H1 (cell line): ENCODE measurements at regions not wholly inside any gene's neighbourhood (a gene's known extent, or its start where the extent isn't known, plus 50 kb on each side); places are given as distances from the start of the nearest gene placed in this dataset.

Experiments
- CTCF ChIA-PET: fragments of 300-600 bp; sonication (Branson Sonifier 250); formaldehyde crosslinking; loops from one replicate; lab custom pipeline; 2021; ENCODE audit not compliant: partially characterized antibody; lab: Charles Lee
- POLR2A ChIA-PET: fragments of 300-600 bp; sonication (Branson Sonifier 250); formaldehyde crosslinking; loops from one replicate; lab custom pipeline; 2021; ENCODE audit warnings: inconsistent platforms; ENCODE audit not compliant: partially characterized antibody; lab: Charles Lee
- DNase-seq, 2 experiments: peaks; one replicate each; pipeline versions ENCODE4 v3.0.0 to v3.0.0-alpha.2; 2010 to 2022; ENCODE audit warnings: low spot score in 2 of 2, low read depth in 1 of 2, mixed read lengths in 1 of 2
- FAIRE-seq: peaks from 2 replicates; lab custom pipeline; 2011; peaks lifted over from hg19 to GRCh38; lab: Jason Lieb, UNC
- H2AFZ ChIP-seq: 2 replicates; pipeline ENCODE4 v1.8.1; 2012; ENCODE audit warnings: low read length, inconsistent platforms
- H2AK5ac ChIP-seq: 2 replicates; pipeline ENCODE4 v1.6.1; 2013; ENCODE audit warnings: low read depth, low read length
- H2BK120ac ChIP-seq: replicated peaks from 2 replicates; pipeline ENCODE3; 2013; ENCODE audit warnings: low read depth, low read length, inconsistent platforms
- H2BK12ac ChIP-seq: 2 replicates; pipeline ENCODE4 v1.6.1; 2013; ENCODE audit warnings: low read depth, low read length
- H2BK15ac ChIP-seq: 2 replicates; pipeline ENCODE4 v1.6.1; 2013; ENCODE audit warnings: low read length
- H2BK20ac ChIP-seq: 2 replicates; pipeline ENCODE4 v1.6.1; 2013; ENCODE audit warnings: low read length
- H2BK5ac ChIP-seq: 2 replicates; pipeline ENCODE4 v1.6.1; 2013; ENCODE audit warnings: low read depth, low read length
- H3K14ac ChIP-seq: 2 replicates; pipeline ENCODE4 v1.6.1; 2013; ENCODE audit warnings: inconsistent platforms; ENCODE audit not compliant: insufficient read length
- H3K18ac ChIP-seq: 2 replicates; pipeline ENCODE4 v1.6.1; 2013; ENCODE audit warnings: low read length; ENCODE audit errors: extremely low read depth
- H3K23ac ChIP-seq: 2 replicates; pipeline ENCODE4 v1.6.1; 2013; ENCODE audit warnings: inconsistent platforms; ENCODE audit not compliant: insufficient read length
- H3K23me2 ChIP-seq: 2 replicates; pipeline ENCODE4 v1.6.1; 2013; ENCODE audit warnings: low read depth, low read length
- H3K27ac ChIP-seq: 2 replicates; pipeline ENCODE4 v1.6.1; 2011; ENCODE audit warnings: low read depth, low read length, inconsistent platforms
- H3K27me3 ChIP-seq, 4 experiments: replicated peaks in 1 of 4; 1 replicate in 1 of 4; 2 replicates in 3 of 4; pipeline versions ENCODE4 v1.6.1 to v1.8.1; 2011 to 2013; ENCODE audit warnings: low read length in 3 of 4, mild to moderate bottlenecking in 3 of 4, inconsistent platforms in 2 of 4, mixed read lengths in 2 of 4, moderate library complexity in 1 of 4; ENCODE audit not compliant: control insufficient read depth in 3 of 4, insufficient read depth in 3 of 4; ENCODE audit errors: extremely low read depth in 1 of 4
- H3K36me3 ChIP-seq, 4 experiments: 2 replicates each; pipeline versions ENCODE4 v1.6.1 to v1.8.1; 2011 to 2013; ENCODE audit warnings: mild to moderate bottlenecking in 4 of 4, low read length in 3 of 4, moderate library complexity in 2 of 4, control low read depth in 1 of 4, inconsistent platforms in 1 of 4; ENCODE audit not compliant: insufficient read depth in 4 of 4, control insufficient read depth in 2 of 4
- H3K4ac ChIP-seq: replicated peaks from 2 replicates; pipeline ENCODE3; 2013; ENCODE audit warnings: low read length, low read depth, mixed read lengths, inconsistent platforms; ENCODE audit not compliant: insufficient read length
- H3K4me1 ChIP-seq, 4 experiments: replicated peaks in 1 of 4; 1 replicate in 1 of 4; 2 replicates in 3 of 4; pipeline versions ENCODE4 v1.6.1 to v1.8.1; 2011 to 2013; ENCODE audit warnings: low read length in 3 of 4, inconsistent platforms in 2 of 4, mixed read lengths in 1 of 4; ENCODE audit not compliant: insufficient read depth in 4 of 4, control insufficient read depth in 3 of 4
- H3K4me2 ChIP-seq, 2 experiments: 2 replicates each; pipeline versions ENCODE4 v1.6.1 to v1.8.1; 2011 to 2013; ENCODE audit warnings: low read depth in 2 of 2, low read length in 2 of 2, control low read depth in 1 of 2, inconsistent platforms in 1 of 2, mild to moderate bottlenecking in 1 of 2; ENCODE audit not compliant: insufficient read depth in 1 of 2
- H3K4me3 ChIP-seq, 4 experiments: fragments of 200-600, 300-600 bp in 1 of 4; sonication (generic), shearing (Covaris generic), sonication (Bioruptor Twin) in 1 of 4; 2 replicates each; pipeline versions ENCODE4 v1.5.1 to v1.8.1; 2011 to 2016; ENCODE audit warnings: low read length in 4 of 4, low read depth in 3 of 4, control low read depth in 2 of 4, inconsistent platforms in 2 of 4, mild to moderate bottlenecking in 2 of 4, mixed read lengths in 1 of 4, moderate library complexity in 1 of 4; ENCODE audit not compliant: insufficient read depth in 2 of 4; ENCODE audit errors: extremely low read depth in 1 of 4
- H3K56ac ChIP-seq: replicated peaks from 2 replicates; pipeline ENCODE3; 2013; ENCODE audit warnings: low read depth, mild to moderate bottlenecking, mixed read lengths, low read length, inconsistent platforms; ENCODE audit not compliant: insufficient read length
- H3K79me1 ChIP-seq: 2 replicates; pipeline ENCODE4 v1.6.1; 2013; ENCODE audit warnings: low read depth, low read length, control low read depth
- H3K79me2 ChIP-seq, 2 experiments: 2 replicates each; pipeline versions ENCODE4 v1.6.1 to v1.8.1; 2012 to 2013; ENCODE audit warnings: low read length in 2 of 2, mild to moderate bottlenecking in 2 of 2, inconsistent platforms in 1 of 2; ENCODE audit not compliant: insufficient read depth in 2 of 2, control insufficient read depth in 1 of 2
- H3K9ac ChIP-seq, 4 experiments: replicated peaks in 1 of 4; 1 replicate in 1 of 4; 2 replicates in 3 of 4; pipeline versions ENCODE4 v1.6.1 to v1.8.1; 2011 to 2013; ENCODE audit warnings: low read depth in 3 of 4, low read length in 3 of 4, control low read depth in 2 of 4, mild to moderate bottlenecking in 2 of 4, moderate library complexity in 2 of 4, inconsistent platforms in 1 of 4; ENCODE audit errors: extremely low read depth in 1 of 4
- H3K9me3 ChIP-seq, 2 experiments: 2 replicates each; pipeline versions ENCODE4 v1.6.1 to v1.8.1; 2012 to 2013; ENCODE audit warnings: mild to moderate bottlenecking in 2 of 2, moderate library complexity in 2 of 2, control low read depth in 1 of 2, inconsistent platforms in 1 of 2, low read depth in 1 of 2, low read length in 1 of 2, mixed read lengths in 1 of 2; ENCODE audit not compliant: insufficient read depth in 2 of 2
- H4K20me1 ChIP-seq, 2 experiments: replicated peaks in 1 of 2; 2 replicates each; pipeline versions ENCODE3 to v1.8.1; 2011 to 2013; ENCODE audit warnings: inconsistent platforms in 2 of 2, low read length in 2 of 2, mild to moderate bottlenecking in 1 of 2; ENCODE audit not compliant: insufficient read depth in 2 of 2, control insufficient read depth in 1 of 2
- H4K5ac ChIP-seq: 2 replicates; pipeline ENCODE4 v1.6.1; 2013; ENCODE audit warnings: low read length, low read depth, mixed read lengths, inconsistent platforms; ENCODE audit not compliant: insufficient read length
- H4K8ac ChIP-seq: 2 replicates; pipeline ENCODE4 v1.8.0; 2013; ENCODE audit warnings: mild to moderate bottlenecking, moderate library complexity, low read length, inconsistent platforms; ENCODE audit not compliant: insufficient read depth; ENCODE audit errors: extremely low read depth
- H4K91ac ChIP-seq: replicated peaks from 2 replicates; pipeline ENCODE3; 2013; ENCODE audit warnings: low read length, mixed read lengths, inconsistent platforms; ENCODE audit not compliant: insufficient read length
- CTBP2 ChIP-seq: IDR thresholded peaks from 2 replicates; pipeline ENCODE4 v1.7.0; 2011; ENCODE audit warnings: borderline replicate concordance, mild to moderate bottlenecking, moderate library complexity, mixed read lengths, low read length; ENCODE audit not compliant: insufficient read depth, insufficient read length
- EP300 ChIP-seq, 2 experiments: IDR thresholded peaks; 1 replicate in 1 of 2; 2 replicates in 1 of 2; pipeline ENCODE4 v1.6.1; 2011 to 2012; ENCODE audit warnings: low read depth in 2 of 2, low read length in 2 of 2, mild to moderate bottlenecking in 2 of 2, borderline replicate concordance in 1 of 2, inconsistent platforms in 1 of 2, moderate library complexity in 1 of 2
- GABPA ChIP-seq: IDR thresholded peaks from 2 replicates; pipeline ENCODE4 v1.6.1; 2011; ENCODE audit warnings: mild to moderate bottlenecking, low read length, moderate library complexity, borderline replicate concordance; ENCODE audit not compliant: insufficient read depth
- NRF1 ChIP-seq: IDR thresholded peaks from 2 replicates; pipeline ENCODE4 v1.6.1; 2011; ENCODE audit warnings: mild to moderate bottlenecking, low read depth, low read length, improper control_type of control experiment
- SAP30 ChIP-seq: fragments of 300-600 bp; sonication (generic); IDR thresholded peaks from 2 replicates; pipeline ENCODE4 v1.7.1; 2012; ENCODE audit warnings: low read length, moderate library complexity, mild to moderate bottlenecking, inconsistent platforms; ENCODE audit not compliant: insufficient read depth, insufficient replicate concordance
- SP2 ChIP-seq: IDR thresholded peaks from 2 replicates; pipeline ENCODE4 v1.6.1; 2012; ENCODE audit warnings: mild to moderate bottlenecking, low read length, inconsistent platforms
- ZNF274 ChIP-seq: IDR thresholded peaks from 2 replicates; pipeline ENCODE4 v1.7.0; 2012; ENCODE audit warnings: low read length, borderline replicate concordance; ENCODE audit errors: extremely low read depth
- WGBS, 2 experiments: shearing (Covaris generic) in 1 of 2; methylation state at CpG; one replicate each; pipeline versions ENCODE4 v1.1.6 to v1.1.7; 2013 to 2015; ENCODE audit warnings: low lambda C conversion rate in 2 of 2, mixed read lengths in 2 of 2, inconsistent platforms in 1 of 2, low coverage in 1 of 2, missing lambda C conversion rate in 1 of 2; ENCODE audit not compliant: insufficient replicate concordance in 2 of 2, insufficient coverage in 1 of 2, insufficient read length in 1 of 2; ENCODE audit errors: extremely low coverage in 1 of 2, missing lambda C conversion rate in 1 of 2; 5-methylcytosine and 5-hydroxymethylcytosine counted together
- TF ChIP-seq, protein P1 (sequence below): IDR thresholded peaks from 2 replicates; pipeline ENCODE4 v1.6.1; 2012; ENCODE audit warnings: inconsistent platforms
- TF ChIP-seq, protein P2 (sequence below), 3 experiments: IDR thresholded peaks; 1 replicate in 2 of 3; 2 replicates in 1 of 3; pipeline versions ENCODE4 v1.5.1 to v1.6.1; 2011; ENCODE audit warnings: low read length in 3 of 3, mild to moderate bottlenecking in 3 of 3, inconsistent platforms in 2 of 3, low read depth in 1 of 3, moderate library complexity in 1 of 3; ENCODE audit not compliant: insufficient read depth in 1 of 3; ENCODE audit errors: control extremely low read depth in 1 of 3

DNA sequence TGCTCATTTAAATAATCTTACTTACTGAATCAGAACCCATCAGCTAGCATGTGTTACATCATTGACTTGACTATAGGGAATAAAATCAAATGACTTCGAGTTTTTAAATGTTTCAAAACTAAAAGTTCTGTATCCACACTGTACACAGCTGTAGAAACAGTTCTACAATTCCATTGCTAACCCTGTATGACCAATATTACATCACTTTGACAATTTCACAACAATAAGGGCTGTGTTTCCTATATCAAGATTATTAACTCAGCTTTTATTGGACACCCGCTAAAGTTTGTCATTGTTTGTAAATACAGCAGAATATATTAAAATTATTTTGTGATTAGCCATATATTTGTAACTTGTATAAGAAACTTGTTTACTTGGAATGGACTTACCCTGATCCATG lies 540.8 kb downstream of the PRELID2 start:
- no peak overlapping the region for H3K27ac ChIP-seq
- no peaks in the 10 kb centered on the region for H3K36me3 ChIP-seq
- no peak overlapping the region for H3K18ac ChIP-seq
- H3K79me1 ChIP-seq = no peaks in the 10 kb centered on the region
- TF ChIP-seq GABPA (no peak), EP300 (IDR thresholded peaks at IDR 0.05; ENCODE audit: borderline replicate concordance in 1 of 2, low read depth in 2 of 2, low read length in 2 of 2) (no peak), SAP30 (no peak), ZNF274 (no peak), NRF1 (no peak), SP2 (no peak), CTBP2 (no peak)
- TF ChIP-seq, protein P1, sequence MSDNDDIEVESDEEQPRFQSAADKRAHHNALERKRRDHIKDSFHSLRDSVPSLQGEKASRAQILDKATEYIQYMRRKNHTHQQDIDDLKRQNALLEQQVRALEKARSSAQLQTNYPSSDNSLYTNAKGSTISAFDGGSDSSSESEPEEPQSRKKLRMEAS = no peak
- TF ChIP-seq, protein P2, sequence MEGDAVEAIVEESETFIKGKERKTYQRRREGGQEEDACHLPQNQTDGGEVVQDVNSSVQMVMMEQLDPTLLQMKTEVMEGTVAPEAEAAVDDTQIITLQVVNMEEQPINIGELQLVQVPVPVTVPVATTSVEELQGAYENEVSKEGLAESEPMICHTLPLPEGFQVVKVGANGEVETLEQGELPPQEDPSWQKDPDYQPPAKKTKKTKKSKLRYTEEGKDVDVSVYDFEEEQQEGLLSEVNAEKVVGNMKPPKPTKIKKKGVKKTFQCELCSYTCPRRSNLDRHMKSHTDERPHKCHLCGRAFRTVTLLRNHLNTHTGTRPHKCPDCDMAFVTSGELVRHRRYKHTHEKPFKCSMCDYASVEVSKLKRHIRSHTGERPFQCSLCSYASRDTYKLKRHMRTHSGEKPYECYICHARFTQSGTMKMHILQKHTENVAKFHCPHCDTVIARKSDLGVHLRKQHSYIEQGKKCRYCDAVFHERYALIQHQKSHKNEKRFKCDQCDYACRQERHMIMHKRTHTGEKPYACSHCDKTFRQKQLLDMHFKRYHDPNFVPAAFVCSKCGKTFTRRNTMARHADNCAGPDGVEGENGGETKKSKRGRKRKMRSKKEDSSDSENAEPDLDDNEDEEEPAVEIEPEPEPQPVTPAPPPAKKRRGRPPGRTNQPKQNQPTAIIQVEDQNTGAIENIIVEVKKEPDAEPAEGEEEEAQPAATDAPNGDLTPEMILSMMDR (IDR thresholded peaks at IDR 0.05; ENCODE audit: control extremely low read depth in 1 of 3, insufficient read depth in 1 of 3, low read depth in 1 of 3, low read length in 3 of 3) = no peak
- H4K20me1 ChIP-seq = no peaks in the 10 kb centered on the region
- no peak overlapping the region for H2AFZ ChIP-seq
- WGBS, 2 experiments = 95% methylated on average over 2 of the region's 2 CpGs; no CpG with 5 or more reads in 1 of the 2 experiments
- H3K4ac ChIP-seq = no peak overlapping the region
- H3K14ac ChIP-seq = no peak overlapping the region
- H4K91ac ChIP-seq = no peak overlapping the region
- H3K79me2 ChIP-seq = no peaks in the 10 kb centered on the region
- H2AK5ac ChIP-seq = no peak overlapping the region
- H3K4me1 ChIP-seq = no peaks in the 10 kb centered on the region
- H2BK15ac ChIP-seq = no peak overlapping the region
- H3K23me2 ChIP-seq = no peaks in the 10 kb centered on the region
- no peak for FAIRE-seq
- H3K9ac ChIP-seq = no peak overlapping the region
- H2BK20ac ChIP-seq = no peak overlapping the region
- no peak overlapping the region for H3K4me3 ChIP-seq
- no peak overlapping the region for H3K23ac ChIP-seq
- no peak overlapping the region for H2BK5ac ChIP-seq
- DNase-seq = no peak
- H3K9me3 ChIP-seq = no peaks in the 10 kb centered on the region
- H4K5ac ChIP-seq = no peak overlapping the region
- no peak overlapping the region for H2BK12ac ChIP-seq
- no peak overlapping the region for H2BK120ac ChIP-seq
- H3K27me3 ChIP-seq = no peaks in the 10 kb centered on the region
- CTCF ChIA-PET = interaction anchor here (1.1 to 2.4 kb wide), 3 partner anchors 13 to 56 kb away, joined by 4 to 6 read pairs (median 5); no protein-coding TSS in a partner anchor
- H4K8ac ChIP-seq = no peak overlapping the region
- no peak overlapping the region for H3K56ac ChIP-seq
- POLR2A ChIA-PET = no interaction called here
- no peak overlapping the region for H3K4me2 ChIP-seq
